ENCODE measurements at regions not wholly inside any gene's neighbourhood (a gene's known extent, or its start where the extent isn't known, plus 50 kb on each side); places are given as distances from the start of the nearest gene placed in this dataset.

GRCh38 chr3:72301779-72302178 is 516.8 kb upstream of the PROK2 start:
- POLR2A ChIA-PET (ENCODE audit: partially characterized antibody) = no interaction called here

More at GRCh38 chr3:72301779-72302178, 516.8 kb upstream of the PROK2 start:
- H3K36me3 ChIP-seq (ENCODE audit: control insufficient read depth in 2 of 4, insufficient read depth in 4 of 4, low read length in 3 of 4) = no peaks in the 10 kb centered on the region
- no peak overlapping the region for H3K9ac ChIP-seq (replicated peaks in 1 of 4; ENCODE audit: extremely low read depth in 1 of 4, low read depth in 3 of 4, low read length in 3 of 4)
- H2AK5ac ChIP-seq (ENCODE audit: low read depth, low read length) = no peak overlapping the region
- H3K23me2 ChIP-seq (ENCODE audit: low read depth, low read length) = no peaks in the 10 kb centered on the region
- no peak overlapping the region for H4K91ac ChIP-seq (replicated peaks; ENCODE audit: insufficient read length, low read length)
- H3K23ac ChIP-seq (ENCODE audit: insufficient read length) = no peak overlapping the region
- no peak overlapping the region for H4K8ac ChIP-seq (ENCODE audit: extremely low read depth, insufficient read depth, low read length)
- H3K18ac ChIP-seq (ENCODE audit: extremely low read depth, low read length) = no peak overlapping the region
- CTCF ChIA-PET (ENCODE audit: partially characterized antibody) = interaction anchor here (0.6 kb wide), 1 partner anchor 296 kb away, joined by 5 read pairs; no protein-coding TSS in a partner anchor
- TF ChIP-seq KDM4A (IDR thresholded peaks at IDR 0.05; ENCODE audit: low read depth, low read length, severe bottlenecking) (no peak), JUND (IDR thresholded peaks at IDR 0.05; ENCODE audit: low read length) (no peak), ASH2L (IDR thresholded peaks at IDR 0.05; ENCODE audit: low read length) (no peak), RNF2 (IDR thresholded peaks at IDR 0.05; ENCODE audit: borderline replicate concordance, low read depth, low read length, missing control alignments, poor library complexity, severe bottlenecking) (no peak), SUZ12 (IDR thresholded peaks at IDR 0.05; ENCODE audit: low read length) (no peak), EP300 (IDR thresholded peaks at IDR 0.05; ENCODE audit: borderline replicate concordance in 1 of 2, low read depth in 2 of 2, low read length in 2 of 2) (no peak), SIN3A (conservative IDR thresholded peaks at IDR 0.05 in 1 of 2, IDR thresholded peaks at IDR 0.05 in 1 of 2; ENCODE audit: low read depth in 1 of 2, low read length in 2 of 2) (no peak), ATF3 (IDR thresholded peaks at IDR 0.05; ENCODE audit: insufficient read depth, low read depth, low read length) (no peak)
- H2BK120ac ChIP-seq (replicated peaks; ENCODE audit: low read depth, low read length) = no peak overlapping the region
- H3K4me3 ChIP-seq (ENCODE audit: extremely low read depth in 1 of 4, insufficient read depth in 2 of 4, low read depth in 3 of 4, low read length in 4 of 4) = no peak overlapping the region
- no peak overlapping the region for H3K4me2 ChIP-seq (ENCODE audit: insufficient read depth in 1 of 2, low read depth in 2 of 2, low read length in 2 of 2)
- no peak overlapping the region for H3K4ac ChIP-seq (replicated peaks; ENCODE audit: insufficient read length, low read depth, low read length)
- H2AFZ ChIP-seq (ENCODE audit: low read length) = no peak overlapping the region
- no peak overlapping the region for H3K27ac ChIP-seq (ENCODE audit: low read depth, low read length)
- no peaks in the 10 kb centered on the region for H3K9me3 ChIP-seq (ENCODE audit: insufficient read depth in 2 of 2, low read depth in 1 of 2, low read length in 1 of 2)
- 96% methylated on average over 7 of the region's 8 CpGs; no CpG with 5 or more reads in 1 of the 2 experiments for WGBS, 2 experiments (ENCODE audit: extremely low coverage in 1 of 2, insufficient coverage in 1 of 2, insufficient read length in 1 of 2, insufficient replicate concordance in 2 of 2, low coverage in 1 of 2, low lambda C conversion rate in 2 of 2, missing lambda C conversion rate in 1 of 2)
- H4K5ac ChIP-seq (ENCODE audit: insufficient read length, low read depth, low read length) = no peak overlapping the region
- no peak overlapping the region for H2BK20ac ChIP-seq (ENCODE audit: low read length)
- H3K79me1 ChIP-seq (ENCODE audit: low read depth, low read length) = 0 out of 2 replicates have a peak, but pooled peaks cover 2% of the 10 kb centered on the region
- no peak overlapping the region for H2BK5ac ChIP-seq (ENCODE audit: low read depth, low read length)
- peaks cover 3 to 15% (median 5%) of the 10 kb centered on the region in 4 experiments for H3K4me1 ChIP-seq (replicated peaks in 1 of 4; ENCODE audit: control insufficient read depth in 3 of 4, insufficient read depth in 4 of 4, low read length in 3 of 4)
- no peak overlapping the region for H2BK12ac ChIP-seq (ENCODE audit: low read depth, low read length)
- H2BK15ac ChIP-seq (ENCODE audit: low read length) = no peak overlapping the region
- H3K56ac ChIP-seq (replicated peaks; ENCODE audit: insufficient read length, low read depth, low read length) = no peak overlapping the region
- no peaks in the 10 kb centered on the region; a peak in 2 of 7 replicates for H3K27me3 ChIP-seq (replicated peaks in 1 of 4; ENCODE audit: control insufficient read depth in 3 of 4, extremely low read depth in 1 of 4, insufficient read depth in 3 of 4, low read length in 3 of 4)
- H4K20me1 ChIP-seq (replicated peaks in 1 of 2; ENCODE audit: control insufficient read depth in 1 of 2, insufficient read depth in 2 of 2, low read length in 2 of 2) = no peaks in the 10 kb centered on the region
- H3K79me2 ChIP-seq (ENCODE audit: control insufficient read depth in 1 of 2, insufficient read depth in 2 of 2, low read length in 2 of 2) = no peaks in the 10 kb centered on the region
- no peak overlapping the region for H3K14ac ChIP-seq (ENCODE audit: insufficient read length)
- no peak for FAIRE-seq
- no peak for DNase-seq (ENCODE audit: low read depth in 1 of 2, low spot score in 2 of 2)

Data from H1 (cell line).